Ammon's horn (tissue), 1 donor: ENCODE measurements at regions not wholly inside any gene's neighbourhood (a gene's known extent, or its start where the extent isn't known, plus 50 kb on each side); places are given as distances from the start of the nearest gene placed in this dataset.
"Not testable (repeated sequence)": the region's sequence is repeated elsewhere in the genome, so short reads cannot be mapped to it uniquely, and the experiment has no call there.

ENCODE experiments used
- DNase-seq: peaks from one replicate; pipeline ENCODE4 v3.0.0-alpha.2; 2016; ENCODE audit warnings: low spot score

- DNase-seq, result peak; percentile 45
Observed at GRCh38 chr20:16864069-16864468, 115.9 kb downstream of the OTOR start.

- no peak for DNase-seq
Observed at GRCh38 chr20:16864963-16865362, 116.8 kb downstream of the OTOR start.

- no peak for DNase-seq
Observed at GRCh38 chr20:16865406-16865805, 117.2 kb downstream of the OTOR start.

GRCh38 chr20:16873124-16873523, 125.0 kb downstream of the OTOR start:
- not testable (repeated sequence) for DNase-seq

- no peak for DNase-seq
Observed at GRCh38 chr20:16877053-16877554, 128.9 kb downstream of the OTOR start.

GRCh38 chr20:16885746-16886145, 137.6 kb downstream of the OTOR start:
- DNase-seq, result no peak

GRCh38 chr20:16898433-16898832, 150.3 kb downstream of the OTOR start:
- DNase-seq, result no peak

- no peak for DNase-seq
Observed at GRCh38 chr20:16902662-16903061, 154.5 kb downstream of the OTOR start.

- DNase-seq, result no peak
Observed at GRCh38 chr20:16904751-16905150, 156.6 kb downstream of the OTOR start.

- no peak for DNase-seq
Observed at GRCh38 chr20:16914277-16914676, 166.1 kb downstream of the OTOR start.

GRCh38 chr20:16916165-16916564, 168.0 kb downstream of the OTOR start:
- no peak for DNase-seq

- DNase-seq, result no peak
Observed at GRCh38 chr20:16917636-16918035, 169.5 kb downstream of the OTOR start.

GRCh38 chr20:16918366-16918765, 170.2 kb downstream of the OTOR start:
- DNase-seq, result no peak

GRCh38 chr20:16919841-16920240, 171.7 kb downstream of the OTOR start:
- no peak for DNase-seq

GRCh38 chr20:16922834-16923233, 174.7 kb downstream of the OTOR start:
- no peak for DNase-seq

GRCh38 chr20:16926626-16927430, 178.7 kb downstream of the OTOR start:
- no peak for DNase-seq

- no peak for DNase-seq
Observed at GRCh38 chr20:16929756-16930155, 181.6 kb downstream of the OTOR start.

- no peak for DNase-seq
Observed at GRCh38 chr20:16930656-16931055, 182.5 kb downstream of the OTOR start.

- no peak for DNase-seq
Observed at GRCh38 chr20:16939051-16939450, 190.9 kb downstream of the OTOR start.

- no peak for DNase-seq
Observed at GRCh38 chr20:16940701-16941100, 192.5 kb downstream of the OTOR start.

GRCh38 chr20:16942051-16942450, 193.9 kb downstream of the OTOR start:
- no peak for DNase-seq

- DNase-seq, result no peak
Observed at GRCh38 chr20:16942756-16943155, 194.6 kb downstream of the OTOR start.

GRCh38 chr20:16944745-16945144, 196.6 kb downstream of the OTOR start:
- no peak for DNase-seq

- DNase-seq, result no peak
Observed at GRCh38 chr20:16945619-16946018, 197.5 kb downstream of the OTOR start.
